NT2/D1 (cell line): ENCODE measurements at regions not wholly inside any gene's neighbourhood (a gene's known extent, or its start where the extent isn't known, plus 50 kb on each side); places are given as distances from the start of the nearest gene placed in this dataset.

Experiments used
- YY1 ChIP-seq: IDR thresholded peaks from 2 replicates; pipeline ENCODE4 v1.6.1; 2011; ENCODE audit not compliant: insufficient read length, insufficient read depth
- ZNF274 ChIP-seq: IDR thresholded peaks from 2 replicates; pipeline ENCODE4 v1.6.1; 2011; ENCODE audit warnings: mild to moderate bottlenecking, low read depth, low read length

DNA sequence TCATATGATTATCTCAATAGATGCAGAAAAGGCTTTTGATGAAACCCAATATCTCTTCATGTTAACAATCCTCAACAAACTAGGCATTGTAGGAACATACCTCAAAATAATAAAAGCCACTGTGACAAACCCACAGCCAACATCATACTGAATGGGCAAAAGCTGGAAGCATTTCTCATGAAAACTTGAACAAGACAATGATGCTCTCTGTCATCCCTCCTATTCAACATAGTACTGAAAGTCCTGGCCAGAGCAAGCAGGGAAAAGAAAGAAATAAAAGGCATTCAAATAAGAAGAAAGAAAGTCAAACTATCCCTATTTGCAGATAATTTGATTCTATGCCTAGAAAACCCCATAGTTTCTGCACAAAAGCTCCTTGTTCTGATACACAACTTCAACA lies 999.2 kb upstream of the GOT2 start:
- TF ChIP-seq ZNF274 (no peak), YY1 (no peak)
